NCI-H1436 (cell line): ENCODE measurements at regions not wholly inside any gene's neighbourhood (a gene's known extent, or its start where the extent isn't known, plus 50 kb on each side); places are given as distances from the start of the nearest gene placed in this dataset.

ENCODE experiments used
- DNase-seq: peaks from one replicate; lab custom pipeline; 2025; lab: John Stamatoyannopoulos, UW

GRCh38 chr5:58113172-58113571 lies 346.7 kb downstream of the PLK2 start:
- DNase-seq = no peak

- no peak for DNase-seq
Observed at GRCh38 chr5:58108511-58108910, 351.4 kb downstream of the PLK2 start.

- DNase-seq = no peak
Observed at GRCh38 chr5:58107704-58108103, 352.2 kb downstream of the PLK2 start.

- no peak for DNase-seq
Observed at GRCh38 chr5:58106754-58107410, 353.0 kb downstream of the PLK2 start.

GRCh38 chr5:58105836-58106235 lies 354.1 kb downstream of the PLK2 start:
- no peak for DNase-seq

GRCh38 chr5:58099257-58099656 lies 360.6 kb downstream of the PLK2 start:
- DNase-seq = no peak

GRCh38 chr5:58094031-58094430 lies 365.9 kb downstream of the PLK2 start:
- no peak for DNase-seq

- no peak for DNase-seq
Observed at GRCh38 chr5:58090704-58091103, 369.2 kb downstream of the PLK2 start.

- DNase-seq = no peak
Observed at GRCh38 chr5:58088941-58089340, 370.9 kb downstream of the PLK2 start.

GRCh38 chr5:58087905-58088304 lies 372.0 kb downstream of the PLK2 start:
- DNase-seq = no peak

- DNase-seq = no peak
Observed at GRCh38 chr5:58087123-58087522, 372.8 kb downstream of the PLK2 start.

- no peak for DNase-seq
Observed at GRCh38 chr5:58085800-58086199, 374.1 kb downstream of the PLK2 start.

- no peak for DNase-seq
Observed at GRCh38 chr5:58081435-58081834, 378.5 kb downstream of the PLK2 start.

- DNase-seq = no peak
Observed at GRCh38 chr5:58080573-58080972, 379.3 kb downstream of the PLK2 start.

- DNase-seq = no peak
Observed at GRCh38 chr5:58077966-58078365, 381.9 kb downstream of the PLK2 start.

GRCh38 chr5:58077416-58077815 lies 382.5 kb downstream of the PLK2 start:
- DNase-seq = no peak

GRCh38 chr5:58076483-58077257 lies 383.2 kb downstream of the PLK2 start:
- DNase-seq = no peak

GRCh38 chr5:58075907-58076306 lies 384.0 kb downstream of the PLK2 start:
- DNase-seq = no peak

- no peak for DNase-seq
Observed at GRCh38 chr5:58074717-58075116, 385.2 kb downstream of the PLK2 start.

- no peak for DNase-seq
Observed at GRCh38 chr5:58074222-58074621, 385.7 kb downstream of the PLK2 start.

- DNase-seq = no peak
Observed at GRCh38 chr5:58073243-58073642, 386.6 kb downstream of the PLK2 start.

GRCh38 chr5:58072300-58072965 lies 387.5 kb downstream of the PLK2 start:
- no peak for DNase-seq

GRCh38 chr5:58071566-58071965 lies 388.3 kb downstream of the PLK2 start:
- DNase-seq = no peak
